ENCODE measurements at regions not wholly inside any gene's neighbourhood (a gene's known extent, or its start where the extent isn't known, plus 50 kb on each side); places are given as distances from the start of the nearest gene placed in this dataset.

DNA sequence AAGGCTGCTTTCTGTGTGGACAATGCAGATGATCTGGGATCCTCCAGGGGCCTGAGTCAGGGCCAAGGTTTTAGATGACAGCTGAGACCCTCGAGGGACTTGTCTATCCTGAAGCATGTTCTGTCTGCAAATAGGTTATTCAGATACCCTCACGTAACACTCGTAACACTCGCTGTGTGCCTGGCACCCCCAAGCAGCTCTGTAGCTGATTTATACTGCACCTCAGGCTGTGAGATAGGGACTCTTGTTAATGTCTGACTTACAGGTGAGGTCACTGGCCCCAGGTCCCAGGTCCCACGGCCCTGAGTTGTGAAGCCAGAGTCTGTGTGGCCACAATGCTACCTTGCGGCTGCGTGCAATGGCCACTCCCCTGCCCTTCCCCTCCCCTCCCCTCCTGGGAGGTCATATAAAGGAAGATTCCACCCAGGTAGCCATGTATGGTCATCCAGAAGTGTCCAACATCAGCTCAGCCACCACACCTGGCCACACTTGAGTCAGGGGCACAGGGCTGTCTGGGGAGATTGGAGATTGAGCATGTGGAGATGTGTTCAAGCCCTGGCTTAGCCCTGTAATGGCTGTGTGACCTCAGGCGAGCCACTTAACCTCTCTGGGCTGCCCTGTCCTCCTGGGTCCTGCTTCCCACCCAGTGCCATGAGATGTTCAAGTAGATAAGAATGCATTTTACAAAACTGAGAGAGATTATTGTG is 687.7 kb downstream of the MATN1 start:
- ATAC-seq (no peak), DNase-seq (ENCODE audit: low spot score) (no peak)
- intact Hi-C loops (cut with DNase I) = no loop called here

DNA sequence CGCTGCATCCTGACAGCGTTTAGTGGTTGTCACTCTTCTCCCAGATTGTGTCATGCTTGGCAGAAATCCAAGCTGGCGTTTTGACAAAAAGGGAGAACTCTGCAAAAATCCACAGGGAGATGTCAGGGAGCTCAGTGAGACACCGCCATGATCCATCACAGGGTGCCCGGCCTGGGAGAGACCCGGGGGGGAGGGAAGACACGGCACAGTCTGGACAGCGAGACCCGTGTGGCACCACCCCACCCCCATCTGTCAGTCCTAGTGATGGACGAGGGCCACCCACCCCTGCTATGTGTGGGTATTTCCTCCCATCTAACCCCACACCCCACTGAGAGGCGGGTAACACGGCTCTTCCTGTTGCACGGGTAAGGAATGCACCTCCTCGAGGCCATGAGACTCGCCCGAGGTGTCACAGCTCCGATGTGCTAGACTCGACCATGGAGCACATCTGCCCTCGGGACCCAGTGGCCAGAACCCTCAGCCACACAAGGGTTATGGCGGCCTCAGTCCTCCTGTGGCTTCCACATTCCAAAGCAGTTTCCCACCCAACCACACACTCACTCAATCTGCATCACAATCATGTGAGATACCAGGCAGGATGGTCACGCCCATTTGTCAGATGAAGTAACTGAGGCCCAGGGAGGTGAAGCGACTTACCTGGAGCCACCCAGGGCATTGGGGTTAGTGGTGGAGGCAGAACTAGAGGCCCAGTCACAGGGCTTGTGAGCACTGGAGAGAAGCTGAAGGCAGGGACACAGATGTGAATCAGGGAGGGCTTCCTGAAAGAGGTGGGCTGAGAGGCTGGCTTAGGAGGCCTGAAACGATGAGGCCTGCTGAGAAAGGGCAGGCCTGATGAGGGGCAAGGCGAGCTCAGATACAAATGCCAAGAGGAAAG is 688.5 kb downstream of the MATN1 start:
- intact Hi-C loops (cut with DNase I) = no loop called here
- DNase-seq (ENCODE audit: low spot score) (no peak), ATAC-seq (no peak)

DNA sequence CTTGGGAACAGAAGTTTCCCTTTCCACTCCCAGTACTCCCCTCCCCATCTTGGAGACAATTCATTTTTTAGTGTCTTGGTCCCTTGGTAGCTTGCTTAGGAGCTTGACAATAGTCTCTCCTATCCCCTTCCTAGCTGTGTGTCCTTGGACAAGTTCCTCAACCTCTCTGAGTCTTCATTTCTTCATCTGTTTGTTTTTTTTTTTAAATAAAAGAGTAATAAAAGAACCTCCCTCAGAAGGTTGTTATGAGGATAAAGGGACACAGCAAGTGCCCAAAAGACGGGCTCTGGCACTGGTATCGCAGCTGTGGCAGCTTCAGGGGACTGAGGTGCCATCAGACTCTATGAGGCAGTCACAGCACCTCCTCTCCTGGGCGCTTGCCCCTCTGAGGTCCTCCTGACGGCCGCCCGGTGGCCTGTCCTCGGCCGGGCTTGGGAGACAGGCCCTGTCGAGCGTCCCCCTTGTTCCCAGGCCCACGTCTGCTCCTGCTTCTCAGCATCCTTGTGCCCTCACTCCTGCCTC is 689.2 kb downstream of the MATN1 start:
- no peak for DNase-seq (ENCODE audit: low spot score)
- no peak for ATAC-seq
- intact Hi-C loops (cut with DNase I) = no loop called here

DNA sequence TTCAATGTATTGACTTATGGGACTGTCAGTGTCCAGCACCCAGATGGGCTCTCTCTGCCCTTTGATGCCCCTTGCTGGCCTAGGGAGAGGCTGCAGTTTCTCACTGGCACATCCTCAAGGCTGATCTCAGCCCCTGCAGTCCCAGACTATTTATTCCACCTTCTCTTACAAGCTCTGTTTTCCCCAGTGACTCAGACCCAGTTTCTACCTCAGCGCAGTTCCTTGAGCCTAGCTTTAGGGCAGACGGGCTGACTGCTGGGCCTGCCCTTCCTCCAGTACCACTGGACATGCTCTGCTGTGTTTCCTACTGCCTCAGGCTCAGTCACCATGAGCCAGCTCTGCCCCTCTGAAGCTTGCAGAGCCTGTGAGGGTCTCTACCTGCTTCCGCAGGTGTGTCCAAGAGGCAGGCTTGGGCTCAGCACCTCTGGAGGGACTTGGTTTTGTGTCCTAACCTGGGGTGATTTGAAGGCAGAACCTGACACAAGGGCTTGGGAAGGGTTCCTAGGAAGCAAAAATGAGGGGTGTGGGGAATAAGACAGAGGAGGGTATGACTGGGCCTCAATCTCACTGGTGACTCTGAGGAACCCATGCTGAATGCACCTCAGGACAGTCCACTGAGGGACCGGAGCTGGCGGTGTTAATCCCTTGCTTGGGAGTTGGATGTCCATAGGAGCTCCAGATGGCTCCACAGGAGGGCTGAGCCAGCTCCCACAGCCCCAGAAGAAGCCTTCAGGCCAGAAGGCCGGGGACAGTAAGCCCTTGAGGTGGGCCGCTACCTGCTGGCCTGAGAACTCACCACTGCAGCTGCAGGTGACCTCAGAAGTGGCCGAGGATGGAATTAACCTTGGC is 689.9 kb downstream of the MATN1 start:
- intact Hi-C loops (cut with DNase I) = no loop called here
- DNase-seq (ENCODE audit: low spot score) = no peak
- no peak for ATAC-seq

DNA sequence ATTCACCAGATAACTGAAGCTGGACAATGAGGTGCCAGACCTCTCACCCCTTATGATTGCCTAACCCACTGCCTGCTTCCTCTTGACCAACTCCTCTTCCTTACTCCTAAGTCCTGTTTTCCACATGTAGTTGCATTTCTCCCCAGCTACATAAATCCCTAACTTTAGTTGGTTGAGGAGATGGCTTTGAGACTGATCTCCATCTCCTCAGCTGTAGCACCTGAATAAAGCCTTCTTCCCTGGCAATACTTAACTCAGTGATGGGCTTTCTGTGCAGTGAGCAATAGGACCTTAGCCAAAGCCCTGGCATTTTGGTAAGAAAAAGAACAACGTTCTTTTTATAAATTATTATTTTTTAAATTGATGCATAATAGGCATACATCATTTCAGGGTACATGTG is 691.1 kb downstream of the MATN1 start:
- DNase-seq (ENCODE audit: low spot score) = no peak
- intact Hi-C loops (cut with DNase I) = no loop called here
- ATAC-seq = no peak

DNA sequence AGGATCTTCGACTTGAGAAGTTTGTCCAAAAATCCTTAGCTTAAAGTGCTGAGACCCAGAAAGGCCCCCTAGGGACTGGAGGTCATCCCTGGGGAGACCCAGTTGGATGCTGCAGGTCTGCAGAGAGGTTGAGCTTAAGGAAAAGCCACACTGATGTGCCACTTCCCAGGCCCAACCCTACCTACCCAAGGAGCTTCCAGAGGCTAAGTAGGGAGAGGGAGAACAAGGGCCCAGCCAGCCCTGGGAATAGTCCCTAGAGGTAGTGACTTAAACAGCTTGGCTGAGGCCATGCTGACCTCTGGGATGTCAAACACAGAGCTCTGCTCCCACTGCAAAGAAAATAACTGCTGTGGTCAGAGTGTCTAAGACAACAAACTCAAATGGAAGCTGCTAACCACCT is 693.7 kb downstream of the MATN1 start:
- intact Hi-C loops (cut with DNase I) = no loop called here
- DNase-seq (ENCODE audit: low spot score) (no peak), ATAC-seq (no peak)

DNA sequence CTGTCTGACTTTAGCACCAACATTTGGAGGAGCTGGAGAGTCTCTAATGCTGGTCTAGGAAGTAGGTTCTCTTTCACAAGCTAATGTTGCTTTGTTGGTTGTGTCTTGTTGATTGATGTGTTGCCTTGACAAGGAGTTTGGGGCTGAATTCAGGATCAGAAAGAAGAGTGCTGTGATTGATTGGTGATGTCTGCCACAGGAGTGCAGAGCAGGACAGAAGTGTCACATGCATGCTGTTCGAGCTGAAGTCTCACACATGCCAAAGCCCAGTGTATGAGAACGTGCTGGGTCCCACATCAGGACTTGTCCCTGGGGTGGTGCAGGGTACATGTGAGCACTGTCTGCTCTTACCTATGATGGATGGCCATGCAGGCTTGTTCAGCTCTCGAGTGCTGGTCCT is 694.4 kb downstream of the MATN1 start:
- intact Hi-C loops (cut with DNase I) = no loop called here
- DNase-seq (ENCODE audit: low spot score) (no peak), ATAC-seq (no peak)

DNA sequence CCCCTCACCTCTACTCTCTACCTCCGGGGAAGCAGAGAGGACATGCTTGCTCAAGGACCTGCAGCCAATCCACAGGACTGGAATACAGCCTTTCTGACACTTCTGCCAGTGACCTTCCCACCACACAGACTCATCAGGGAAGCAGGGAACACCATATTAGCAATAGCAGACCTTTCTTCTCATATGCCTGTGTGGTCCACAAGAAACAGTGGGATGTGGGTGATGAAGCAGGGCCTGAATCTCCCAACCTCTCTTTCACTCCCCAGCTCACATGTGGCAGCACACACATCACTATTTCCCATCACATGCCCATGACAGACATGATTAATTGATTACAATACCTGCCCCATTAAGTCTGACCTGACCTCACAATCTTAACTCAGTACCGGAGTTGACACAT is 695.1 kb downstream of the MATN1 start:
- DNase-seq (ENCODE audit: low spot score) (no peak), ATAC-seq (no peak)

DNA sequence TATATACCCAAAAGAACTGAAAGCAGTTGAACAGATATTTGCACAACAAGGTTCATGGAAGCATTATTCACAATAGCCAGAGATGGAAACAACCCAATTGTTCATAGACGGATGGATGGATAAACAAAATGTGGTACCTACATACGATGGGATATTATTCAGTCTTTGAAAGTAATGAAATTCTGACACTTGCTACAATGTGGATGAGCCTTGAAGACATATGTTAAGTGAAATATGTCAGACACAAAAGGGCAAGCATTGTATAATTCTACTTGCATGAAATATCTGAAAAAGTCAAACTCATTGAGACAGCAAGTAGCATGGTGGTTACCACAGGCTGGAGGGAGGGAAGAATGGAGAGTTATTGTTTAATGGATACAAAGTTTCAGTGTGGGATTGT is 696.1 kb downstream of the MATN1 start:
- intact Hi-C loops (cut with DNase I) = no loop called here
- DNase-seq (ENCODE audit: low spot score) (no peak), ATAC-seq (no peak)

More for the DNA sequence above, 695.1 kb downstream of the MATN1 start:
- intact Hi-C loops (cut with DNase I) = no loop called here

DNA sequence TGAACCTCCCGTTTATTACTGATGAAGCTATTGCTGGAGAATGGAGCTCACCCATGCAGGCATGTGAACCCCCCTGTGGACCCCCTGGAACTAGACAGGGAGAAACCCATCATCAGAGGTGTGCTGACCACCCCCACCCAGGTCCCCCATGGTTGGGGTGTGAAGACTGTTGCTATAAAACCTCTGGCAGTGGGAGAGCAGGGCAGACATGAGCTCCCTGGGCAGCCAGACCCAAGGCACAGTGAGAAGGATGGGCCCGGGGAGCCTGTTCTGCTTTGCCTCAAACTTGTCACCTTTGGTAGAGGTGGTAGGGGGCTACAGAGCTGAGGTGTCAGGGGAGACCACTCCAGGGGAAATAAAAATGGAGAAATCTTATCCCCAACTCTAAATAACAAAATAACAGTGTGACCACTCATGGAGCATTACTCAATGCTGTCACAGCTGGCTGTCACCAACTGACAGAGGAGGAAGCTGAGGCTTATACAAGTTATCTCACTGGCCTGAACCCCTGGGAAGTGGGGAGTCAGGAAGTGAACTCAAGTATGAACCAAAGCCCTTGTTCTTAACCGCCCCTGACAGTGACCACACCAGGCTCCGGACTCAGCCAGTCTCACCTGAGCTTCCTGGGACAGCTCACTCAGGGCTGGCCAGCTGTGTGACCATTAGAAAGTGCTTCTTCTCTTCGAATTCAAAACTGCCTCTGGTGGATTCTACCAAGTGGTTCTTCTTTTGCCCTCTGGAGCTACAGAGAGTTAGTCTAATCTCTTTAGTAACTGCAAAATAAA is 698.8 kb downstream of the MATN1 start:
- no peak for ATAC-seq
- intact Hi-C loops (cut with DNase I) = no loop called here

DNA sequence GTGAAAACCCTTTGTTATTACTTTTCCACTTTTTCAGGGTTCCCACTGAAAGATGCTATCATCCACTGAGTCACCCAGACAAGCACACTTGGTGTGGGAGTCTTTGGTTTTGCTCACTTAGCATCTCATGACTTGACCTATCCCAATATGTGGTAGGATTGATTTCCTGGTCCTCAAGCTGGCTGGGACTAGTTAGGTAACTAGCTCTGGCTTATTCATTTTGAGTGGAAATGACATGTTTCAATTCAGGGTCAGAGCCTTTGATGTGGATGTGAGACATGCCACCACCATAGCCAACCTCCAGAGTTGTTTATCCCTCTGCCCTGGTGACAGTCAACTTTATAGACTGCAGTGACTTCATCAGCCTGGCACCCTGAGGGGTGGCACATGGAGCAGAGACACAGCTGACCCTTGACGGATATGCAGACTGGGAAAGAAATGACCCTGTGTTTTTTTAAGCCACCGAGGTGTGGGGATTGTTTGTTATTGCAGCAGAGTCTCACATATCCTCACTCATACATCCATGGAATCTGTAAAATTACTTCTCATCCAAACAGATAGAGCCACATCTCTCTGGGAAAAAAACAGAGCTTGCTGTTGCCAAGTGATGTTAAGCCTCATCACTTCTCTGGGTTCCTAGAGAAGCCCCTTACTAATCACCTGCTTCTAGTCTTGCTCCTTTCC is 699.9 kb downstream of the MATN1 start:
- intact Hi-C loops (cut with DNase I) = no loop called here
- no peak for ATAC-seq
- DNase-seq (ENCODE audit: low spot score) = no peak

More for the DNA sequence above, 698.8 kb downstream of the MATN1 start:
- DNase-seq (ENCODE audit: low spot score) = no peak

DNA sequence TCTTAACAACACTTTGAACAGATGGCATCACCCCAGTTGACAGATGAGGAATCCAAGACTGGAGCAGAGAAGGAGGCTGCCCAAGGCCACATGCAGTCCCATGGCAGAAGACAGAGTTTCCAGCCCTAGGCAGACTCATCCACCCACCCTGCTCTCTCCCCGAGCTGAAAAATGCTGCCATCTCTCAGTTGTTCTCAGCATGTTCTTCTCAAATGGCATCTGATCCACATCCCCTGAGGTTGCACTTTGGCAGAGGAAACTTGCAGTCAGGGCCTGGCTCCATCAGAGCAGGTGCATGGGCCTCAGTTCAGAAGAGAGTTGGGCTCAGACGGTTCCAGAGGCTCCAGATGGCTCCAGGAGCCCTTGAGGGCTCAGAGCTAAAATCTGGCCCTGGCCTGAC is 709.4 kb downstream of the MATN1 start:
- intact Hi-C loops (cut with DNase I) = no loop called here
- ATAC-seq = no peak
- no peak for DNase-seq (ENCODE audit: low spot score)

DNA sequence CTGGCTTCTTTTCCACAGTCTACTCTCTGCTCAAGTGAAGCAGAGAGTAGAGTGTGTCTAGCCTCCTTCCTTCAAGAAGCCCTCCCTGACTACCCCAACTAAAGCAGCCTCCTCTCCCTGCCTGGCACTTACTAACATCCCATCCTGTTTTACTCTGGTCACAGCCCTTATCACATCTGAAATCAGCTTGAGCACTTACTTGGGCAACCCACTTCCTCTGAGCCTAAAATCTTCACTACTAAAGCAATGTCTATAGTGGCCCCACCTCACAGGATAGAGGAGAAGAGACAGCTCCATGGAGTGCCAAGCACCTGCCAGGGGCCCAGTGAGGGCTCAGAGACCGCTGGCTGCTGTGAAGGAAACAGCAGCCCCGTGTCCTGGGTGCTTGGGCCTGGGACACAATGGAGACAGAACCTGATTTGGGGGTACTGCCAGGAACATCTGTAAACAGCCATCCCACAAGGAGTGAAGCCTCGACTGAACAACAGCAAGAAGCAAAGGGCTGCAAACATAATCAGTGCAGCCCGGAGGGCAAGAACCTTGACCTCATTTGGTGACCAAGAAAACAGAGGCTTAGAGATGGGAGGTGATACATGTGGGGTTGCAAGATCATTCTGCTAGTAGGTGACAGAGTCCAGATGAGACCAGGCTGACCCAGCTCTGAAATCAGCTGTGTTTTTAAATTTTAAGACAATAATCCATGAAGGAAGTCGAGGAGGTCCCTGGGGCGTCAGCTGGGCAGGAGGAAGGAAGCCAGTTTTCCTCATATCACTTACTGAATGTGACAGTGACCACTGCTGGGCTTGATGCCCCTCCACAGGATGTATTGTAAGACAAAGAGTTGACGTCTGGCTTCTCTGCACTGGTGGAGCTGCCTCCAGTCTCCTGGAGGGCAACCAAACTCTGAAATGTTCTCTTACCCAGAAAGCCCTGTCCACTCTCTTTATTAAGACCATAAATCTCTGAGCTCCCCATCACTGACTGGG is 710.6 kb downstream of the MATN1 start:
- intact Hi-C loops (cut with DNase I) = no loop called here
- ATAC-seq = no peak
- DNase-seq (ENCODE audit: low spot score) = no peak

DNA sequence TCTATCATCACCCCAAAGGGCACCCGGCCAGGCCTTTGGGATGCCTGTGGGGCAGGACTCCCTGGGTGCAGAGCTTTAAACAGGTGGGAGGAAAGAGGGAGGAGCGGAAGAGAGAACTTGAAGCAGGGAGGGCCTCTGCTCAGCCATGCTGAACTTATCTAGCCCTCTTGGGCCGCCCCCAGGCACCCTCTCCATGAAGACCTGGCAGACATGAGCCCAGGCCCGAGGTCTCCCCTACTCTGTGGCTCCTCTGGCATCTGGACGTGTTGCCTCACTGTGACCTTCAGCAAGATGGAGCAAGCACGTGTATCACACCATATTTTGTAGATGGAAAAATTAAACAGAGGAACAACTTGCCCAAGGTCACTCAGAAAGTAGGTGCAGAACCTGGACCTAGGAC is 711.4 kb downstream of the MATN1 start:
- intact Hi-C loops (cut with DNase I) = no loop called here
- no peak for DNase-seq (ENCODE audit: low spot score)
- ATAC-seq = no peak

DNA sequence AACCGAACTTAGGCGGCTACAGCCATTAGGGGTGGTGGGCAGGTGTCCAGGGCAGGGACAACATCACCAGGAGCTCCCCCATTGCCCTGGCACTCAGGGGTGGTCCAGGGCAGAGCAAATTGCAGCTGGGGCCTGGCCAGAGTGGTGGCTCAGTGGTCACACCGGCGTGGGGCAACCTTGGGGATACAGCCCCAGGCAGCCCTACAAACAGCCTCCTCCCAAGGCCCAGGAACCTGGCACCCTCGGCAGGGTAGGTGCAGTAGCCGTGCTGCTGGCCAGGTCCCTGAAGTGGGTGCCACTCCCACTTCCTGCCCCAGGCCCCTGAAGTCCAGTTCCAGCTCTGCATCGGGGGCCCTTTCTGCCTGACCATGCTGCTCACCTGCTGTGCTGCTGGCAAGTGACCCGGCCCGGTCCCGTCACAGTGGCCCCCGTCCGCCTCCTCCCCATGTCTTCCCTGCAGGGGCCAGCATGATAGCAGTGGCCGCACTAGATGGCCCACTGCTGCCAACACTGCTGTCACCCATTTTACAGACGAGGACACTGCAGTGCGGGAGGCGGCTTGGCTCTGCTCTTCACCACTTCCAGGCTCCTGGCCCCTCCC is 712.8 kb downstream of the MATN1 start:
- intact Hi-C loops (cut with DNase I) = no loop called here
- no peak for ATAC-seq
- DNase-seq (ENCODE audit: low spot score) = no peak

DNA sequence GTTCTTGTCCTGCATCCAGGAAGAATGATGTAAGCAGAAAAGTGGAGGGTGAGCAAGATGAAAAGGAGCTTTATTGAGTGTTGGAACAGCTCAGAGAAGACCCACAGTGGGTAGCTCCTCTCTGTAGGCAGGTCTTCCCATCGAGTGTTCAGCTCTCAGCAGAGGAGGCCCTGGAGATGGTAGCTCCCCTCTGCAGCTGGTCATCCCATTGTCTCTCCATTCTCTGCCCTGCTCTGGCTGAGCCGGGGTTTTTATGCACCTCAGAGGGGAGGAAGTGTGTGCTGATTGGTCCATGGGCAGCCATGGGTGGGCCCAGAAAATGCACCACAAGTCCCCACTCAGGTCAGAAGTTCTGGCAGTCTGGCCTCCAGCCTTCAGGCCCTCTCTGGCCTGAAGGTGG is 713.7 kb downstream of the MATN1 start:
- no peak for ATAC-seq
- intact Hi-C loops (cut with DNase I) = no loop called here

More for the DNA sequence above, 713.7 kb downstream of the MATN1 start:
- DNase-seq (ENCODE audit: low spot score) = no peak

Data from sciatic nerve (tissue), 2 donors.